GM20000 (cell line): ENCODE measurements at regions not wholly inside any gene's neighbourhood (a gene's known extent, or its start where the extent isn't known, plus 50 kb on each side); places are given as distances from the start of the nearest gene placed in this dataset.

Source experiments
- DNase-seq: peaks from one replicate; pipeline ENCODE4 v3.0.0; 2012; ENCODE audit warnings: low spot score
- CTCF ChIP-seq: IDR thresholded peaks from 2 replicates; pipeline ENCODE4 v1.5.1; 2012; ENCODE audit warnings: mild to moderate bottlenecking, control low read depth; ENCODE audit errors: extremely low read depth, missing control alignments

DNA sequence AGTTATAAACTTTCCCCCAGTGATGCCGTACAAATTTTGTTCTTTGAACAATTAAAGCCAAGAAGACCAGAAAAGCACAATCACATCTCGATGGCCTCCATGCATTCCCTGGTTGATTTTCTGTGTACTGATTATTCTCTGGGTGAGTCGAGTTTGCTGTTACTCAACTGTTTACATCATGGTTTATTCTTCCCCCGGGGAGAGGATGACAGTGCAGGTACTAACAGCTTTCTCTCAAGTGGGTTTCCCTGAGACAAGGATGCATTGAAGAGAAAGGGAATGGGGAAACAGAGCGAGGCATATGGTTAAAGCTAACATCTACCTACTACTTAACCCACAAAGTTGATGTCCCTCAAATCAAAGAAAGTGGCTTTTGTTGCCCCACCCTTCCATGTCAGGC, 410.8 kb upstream of the FANCL start:
- no peak for DNase-seq
- no peak for TF ChIP-seq CTCF

DNA sequence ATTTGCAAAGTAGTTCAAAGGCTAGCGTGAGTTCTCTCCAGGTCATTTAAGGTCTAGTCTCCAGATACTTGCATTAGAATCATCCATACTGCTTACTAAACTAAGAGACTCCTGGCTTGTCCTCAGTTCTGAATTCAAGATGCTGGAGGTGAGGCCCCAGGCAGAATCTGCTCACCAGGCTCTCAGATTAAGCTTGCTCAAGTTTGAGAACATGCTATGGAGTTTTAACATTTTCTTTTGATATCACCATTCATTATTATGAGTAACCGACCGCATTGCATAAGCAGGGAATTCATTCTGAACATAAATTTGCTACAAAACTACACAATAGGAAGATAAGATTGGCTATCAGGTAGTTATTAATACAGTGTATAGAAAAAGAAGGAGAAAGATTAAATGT, 409.7 kb upstream of the FANCL start:
- DNase-seq: no peak
- no peak for TF ChIP-seq CTCF

DNA sequence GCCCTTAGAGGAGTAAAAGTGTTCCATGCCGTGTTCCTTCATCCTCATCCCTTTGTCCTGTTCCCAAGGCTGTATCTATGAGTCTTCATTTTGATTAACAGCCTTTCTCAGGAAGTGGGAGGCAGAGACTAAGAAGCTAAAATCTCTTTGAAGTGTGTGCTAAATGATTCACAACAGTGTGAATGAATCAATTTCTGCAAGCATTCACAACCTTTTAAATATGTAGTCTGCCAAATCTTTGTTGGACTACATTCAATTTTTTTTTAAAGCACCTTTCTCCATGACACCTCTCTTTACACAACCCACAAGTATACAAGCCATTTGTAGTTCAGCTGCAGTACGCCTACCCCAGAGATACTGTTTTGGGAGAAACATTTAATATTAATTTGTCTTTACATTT, 408.6 kb upstream of the FANCL start:
- no peak for DNase-seq
- TF ChIP-seq CTCF: no peak

- no peak for DNase-seq
- no peak for TF ChIP-seq CTCF
Measured at GRCh38 chr2:58645017-58645416, 403.9 kb upstream of the FANCL start.

DNA sequence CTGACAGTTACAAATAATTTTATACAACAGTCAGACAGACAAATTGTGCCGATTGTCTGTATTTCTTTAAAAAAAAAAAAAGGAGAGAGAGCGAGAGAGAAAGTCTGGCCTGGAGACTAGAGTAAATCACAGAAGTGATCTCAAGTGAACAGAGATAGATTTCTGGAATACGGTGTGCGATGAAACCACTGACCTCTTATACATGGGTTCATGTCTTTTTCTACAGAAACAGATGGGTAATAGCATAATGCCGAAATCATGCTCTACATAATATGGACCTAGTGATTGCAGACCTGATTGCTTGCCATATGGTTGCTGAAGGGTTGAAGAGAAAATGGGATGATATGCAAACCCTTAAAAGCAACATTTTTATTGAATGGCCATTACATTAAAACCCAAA, 403.3 kb upstream of the FANCL start:
- TF ChIP-seq CTCF: no peak
- no peak for DNase-seq

- TF ChIP-seq CTCF: no peak
- DNase-seq: no peak
Measured at GRCh38 chr2:58641001-58641400, 399.9 kb upstream of the FANCL start.

DNA sequence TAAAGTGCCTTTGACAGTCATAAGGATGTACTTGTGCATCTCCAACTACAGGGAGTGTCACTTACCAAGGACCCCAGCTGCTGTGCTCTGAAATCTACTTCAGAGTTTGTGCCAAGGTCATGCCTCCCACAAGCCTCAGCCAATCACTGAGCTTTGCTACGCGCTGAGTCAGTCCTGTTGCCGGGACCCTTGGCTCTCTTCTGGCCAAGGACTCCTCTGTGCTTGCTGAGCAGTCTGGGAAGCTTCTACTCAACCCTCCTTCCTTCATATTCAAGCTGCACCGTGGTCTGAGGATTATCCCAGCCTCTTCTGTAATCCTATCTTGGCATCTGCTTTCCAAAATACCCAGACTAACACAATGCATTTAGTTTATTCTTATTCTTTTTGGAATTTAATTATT, 398.9 kb upstream of the FANCL start:
- no peak for DNase-seq

More for the DNA sequence above, 398.9 kb upstream of the FANCL start:
- no peak for TF ChIP-seq CTCF
